Hepatocyte (in vitro differentiated cells): ENCODE measurements at regions not wholly inside any gene's neighbourhood (a gene's known extent, or its start where the extent isn't known, plus 50 kb on each side); places are given as distances from the start of the nearest gene placed in this dataset.

ENCODE experiments used
- DNase-seq: peaks from one replicate; pipeline ENCODE4 v3.0.0-alpha.2; 2016; ENCODE audit warnings: low spot score
- H2AFZ ChIP-seq: fragments of 200-600 bp; sonication (generic); 2 replicates; pipeline ENCODE4 v1.6.0; 2016; ENCODE audit warnings: antibody characterized with exemption, mild to moderate bottlenecking
- H3K27ac ChIP-seq: fragments of 200-600 bp; sonication (generic); 2 replicates; pipeline ENCODE4 v1.5.1; 2016; ENCODE audit warnings: mild to moderate bottlenecking
- H3K27me3 ChIP-seq: fragments of 200-600 bp; sonication (generic); 2 replicates; pipeline ENCODE4 v1.6.1; 2016
- H3K36me3 ChIP-seq: fragments of 200-600 bp; sonication (generic); replicated peaks from 2 replicates; pipeline ENCODE4 v1.5.1; 2016; ENCODE audit warnings: low read depth; ENCODE audit not compliant: insufficient read depth
- H3K4me1 ChIP-seq: fragments of 200-600 bp; sonication (generic); 2 replicates; pipeline ENCODE4 v1.5.1; 2016; ENCODE audit warnings: mild to moderate bottlenecking, moderate library complexity; ENCODE audit not compliant: insufficient read depth
- H3K4me2 ChIP-seq: fragments of 200-600 bp; sonication (generic); 2 replicates; pipeline ENCODE4 v1.6.0; 2016
- H3K4me3 ChIP-seq: fragments of 200-600 bp; sonication (generic); 2 replicates; pipeline ENCODE4 v1.5.1; 2016; ENCODE audit warnings: mild to moderate bottlenecking
- H3K79me2 ChIP-seq: fragments of 200-600 bp; sonication (generic); 2 replicates; pipeline ENCODE4 v1.6.0; 2017; ENCODE audit warnings: mild to moderate bottlenecking
- H3K9me2 ChIP-seq: fragments of 200-600 bp; sonication (generic); replicated peaks from 2 replicates; pipeline ENCODE4 v1.6.0; 2017; ENCODE audit warnings: mild to moderate bottlenecking; ENCODE audit not compliant: insufficient read depth
- H3K9me3 ChIP-seq: fragments of 200-600 bp; sonication (generic); 2 replicates; pipeline ENCODE4 v1.5.1; 2016; ENCODE audit warnings: low read depth, mild to moderate bottlenecking
- H4K20me1 ChIP-seq: fragments of 200-600 bp; sonication (generic); 2 replicates; pipeline ENCODE4 v1.6.0; 2016; ENCODE audit warnings: mild to moderate bottlenecking; ENCODE audit not compliant: insufficient read depth, poor library complexity, severe bottlenecking
- EZH2 ChIP-seq: fragments of 200-600 bp; sonication (generic); IDR thresholded peaks from 2 replicates; pipeline ENCODE4 v1.6.1; 2016; ENCODE audit warnings: antibody characterized with exemption, mild to moderate bottlenecking, borderline replicate concordance
- EZH2phosphoT487 ChIP-seq: fragments of 200-600 bp; sonication (generic); IDR thresholded peaks from one replicate; pipeline ENCODE4 v1.6.1; 2018; ENCODE audit warnings: antibody characterized with exemption, mild to moderate bottlenecking, low read depth, moderate library complexity; ENCODE audit not compliant: unreplicated experiment, severe bottlenecking
- WGBS: methylation state at CpG from one replicate; pipeline ENCODE4 v1.1.6; 2016; ENCODE audit warnings: low lambda C conversion rate; ENCODE audit errors: missing lambda C conversion rate; 5-methylcytosine and 5-hydroxymethylcytosine counted together
- TF ChIP-seq, protein P1 (sequence below): fragments of 200-600 bp; sonication (generic); IDR thresholded peaks from 2 replicates; pipeline ENCODE4 v1.5.1; 2016; ENCODE audit warnings: antibody characterized with exemption, mild to moderate bottlenecking; ENCODE audit not compliant: poor library complexity

DNA sequence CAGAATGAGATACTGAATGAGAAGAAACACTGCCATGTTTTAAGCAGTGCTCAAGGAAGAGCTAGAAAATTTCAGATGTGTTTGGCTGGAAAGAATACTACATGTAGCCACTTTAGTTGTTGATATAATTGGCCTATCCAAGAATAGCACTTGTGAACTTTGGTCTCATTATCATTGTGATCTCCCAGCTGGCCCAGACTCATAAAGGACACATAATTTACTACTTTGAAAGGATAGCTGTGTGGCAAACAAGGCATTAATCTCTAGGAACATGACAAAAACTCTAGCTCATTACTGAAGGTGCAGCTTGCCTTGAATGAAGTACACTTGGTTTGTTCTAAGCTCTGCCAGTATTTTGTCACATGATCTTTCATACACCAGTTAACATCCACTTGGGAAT is 356.3 kb downstream of the CSNK1G3 start:
- no peak for TF ChIP-seq EZH2phosphoT487
- no peak for TF ChIP-seq EZH2
- TF ChIP-seq, protein P1, sequence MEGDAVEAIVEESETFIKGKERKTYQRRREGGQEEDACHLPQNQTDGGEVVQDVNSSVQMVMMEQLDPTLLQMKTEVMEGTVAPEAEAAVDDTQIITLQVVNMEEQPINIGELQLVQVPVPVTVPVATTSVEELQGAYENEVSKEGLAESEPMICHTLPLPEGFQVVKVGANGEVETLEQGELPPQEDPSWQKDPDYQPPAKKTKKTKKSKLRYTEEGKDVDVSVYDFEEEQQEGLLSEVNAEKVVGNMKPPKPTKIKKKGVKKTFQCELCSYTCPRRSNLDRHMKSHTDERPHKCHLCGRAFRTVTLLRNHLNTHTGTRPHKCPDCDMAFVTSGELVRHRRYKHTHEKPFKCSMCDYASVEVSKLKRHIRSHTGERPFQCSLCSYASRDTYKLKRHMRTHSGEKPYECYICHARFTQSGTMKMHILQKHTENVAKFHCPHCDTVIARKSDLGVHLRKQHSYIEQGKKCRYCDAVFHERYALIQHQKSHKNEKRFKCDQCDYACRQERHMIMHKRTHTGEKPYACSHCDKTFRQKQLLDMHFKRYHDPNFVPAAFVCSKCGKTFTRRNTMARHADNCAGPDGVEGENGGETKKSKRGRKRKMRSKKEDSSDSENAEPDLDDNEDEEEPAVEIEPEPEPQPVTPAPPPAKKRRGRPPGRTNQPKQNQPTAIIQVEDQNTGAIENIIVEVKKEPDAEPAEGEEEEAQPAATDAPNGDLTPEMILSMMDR: no peak

DNA sequence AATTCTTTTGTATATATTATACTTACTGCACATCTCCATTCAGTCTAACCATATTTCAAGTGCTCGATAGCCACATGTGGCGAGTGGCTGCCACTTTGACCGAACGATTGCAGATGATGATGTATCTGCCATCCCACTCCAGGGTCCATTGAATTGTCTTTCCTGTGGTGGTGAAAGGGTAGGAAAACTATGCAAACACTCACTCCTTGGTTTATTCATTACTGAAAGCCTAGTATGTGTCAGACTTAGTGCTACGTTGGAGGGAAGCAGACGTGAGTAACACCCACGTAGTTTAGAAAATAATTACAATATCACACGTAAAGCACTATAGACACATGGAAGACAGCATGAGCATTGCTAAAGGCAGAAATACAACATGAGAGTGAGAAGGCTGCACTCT is 353.7 kb downstream of the CSNK1G3 start:
- no peaks in the 10 kb centered on the region for H3K36me3 ChIP-seq
- H4K20me1 ChIP-seq: no peaks in the 10 kb centered on the region
- TF ChIP-seq, protein P1: no peak
- TF ChIP-seq EZH2 (no peak), EZH2phosphoT487 (no peak)
- H3K4me3 ChIP-seq: no peak overlapping the region
- WGBS: 95% methylated on average over 8 of the region's 8 CpGs
- no peaks in the 10 kb centered on the region for H3K9me3 ChIP-seq
- no peak overlapping the region for H2AFZ ChIP-seq
- no peak for DNase-seq
- no peak overlapping the region for H3K27ac ChIP-seq
- no peaks in the 10 kb centered on the region for H3K79me2 ChIP-seq
- H3K4me2 ChIP-seq: no peak overlapping the region
- peaks cover 6% of the 10 kb centered on the region for H3K4me1 ChIP-seq
- no peaks in the 10 kb centered on the region for H3K9me2 ChIP-seq
- no peaks in the 10 kb centered on the region for H3K27me3 ChIP-seq

More for the DNA sequence above, 356.3 kb downstream of the CSNK1G3 start:
- H3K9me3 ChIP-seq: no peaks in the 10 kb centered on the region
- no peak overlapping the region for H3K4me2 ChIP-seq
- no peak overlapping the region for H2AFZ ChIP-seq
- no peaks in the 10 kb centered on the region for H4K20me1 ChIP-seq
- peak overlapping the region; percentile 32 for H3K27ac ChIP-seq
- no peaks in the 10 kb centered on the region for H3K27me3 ChIP-seq
- no peaks in the 10 kb centered on the region for H3K79me2 ChIP-seq
- H3K4me1 ChIP-seq: peaks cover 6% of the 10 kb centered on the region
- no peak overlapping the region for H3K4me3 ChIP-seq
- no peaks in the 10 kb centered on the region for H3K9me2 ChIP-seq
- no peaks in the 10 kb centered on the region for H3K36me3 ChIP-seq
- DNase-seq: peak; percentile 31

DNA sequence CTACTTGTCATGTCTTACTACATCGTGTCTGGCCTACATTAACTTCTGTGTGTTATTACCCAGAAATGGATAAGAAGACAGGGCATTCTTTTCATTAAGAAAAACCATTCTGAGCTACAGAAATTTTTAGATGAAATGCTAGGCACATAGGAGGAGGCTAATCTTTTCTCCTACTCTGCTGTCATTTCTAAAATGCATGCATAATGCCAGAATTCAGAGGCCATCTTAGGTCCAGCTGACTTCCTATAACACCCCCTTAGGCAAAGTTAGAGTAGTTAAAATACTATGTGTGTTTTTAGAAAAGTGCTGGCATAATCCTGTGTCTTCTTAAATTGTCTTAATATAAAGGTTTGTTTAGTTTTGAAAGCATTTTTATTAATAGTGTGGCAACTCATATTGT is 352.6 kb downstream of the CSNK1G3 start:
- TF ChIP-seq, protein P1: no peak
- TF ChIP-seq EZH2 (no peak), EZH2phosphoT487 (no peak)
- WGBS: 76% methylated on average over 1 of the region's 1 CpG
- Histone ChIP-seq H3K79me2 (no peaks in the 10 kb centered on the region), H3K4me2 (no peak overlapping the region), H3K4me1 (peaks cover 6% of the 10 kb centered on the region), H3K9me2 (no peaks in the 10 kb centered on the region), H3K27me3 (no peaks in the 10 kb centered on the region), H3K4me3 (no peak overlapping the region), H3K36me3 (no peaks in the 10 kb centered on the region), H3K9me3 (no peaks in the 10 kb centered on the region), H2AFZ (no peak overlapping the region), H3K27ac (no peak overlapping the region), H4K20me1 (no peaks in the 10 kb centered on the region)
- no peak for DNase-seq

DNA sequence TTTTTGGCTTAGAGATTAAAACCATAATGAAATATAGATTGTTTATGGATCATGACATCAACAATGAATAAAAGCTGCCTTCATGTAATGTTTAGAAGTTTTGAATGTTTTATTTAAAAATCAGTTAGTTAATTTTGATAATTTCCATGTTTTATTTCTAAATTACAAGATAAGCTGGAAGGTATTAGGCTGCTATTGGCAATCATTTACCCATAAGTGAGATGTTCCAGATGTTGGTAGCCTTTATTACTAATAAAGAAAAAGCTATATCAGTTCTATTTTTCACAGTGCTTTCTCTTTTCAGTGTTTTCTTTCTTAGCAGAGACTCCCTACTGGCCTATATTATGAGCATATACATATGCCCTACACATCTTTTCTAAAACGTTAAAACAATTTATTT is 347.0 kb downstream of the CSNK1G3 start:
- no peak overlapping the region for H2AFZ ChIP-seq
- H3K4me1 ChIP-seq: no peaks in the 10 kb centered on the region
- 88% methylated on average over 1 of the region's 1 CpG for whole genome bisulfite sequencing

More for the DNA sequence above, 347.0 kb downstream of the CSNK1G3 start:
- DNase-seq: no peak
- no peak overlapping the region for H3K27ac ChIP-seq
- H3K27me3 ChIP-seq: no peaks in the 10 kb centered on the region
- H4K20me1 ChIP-seq: no peaks in the 10 kb centered on the region
- H3K79me2 ChIP-seq: no peaks in the 10 kb centered on the region
- H3K36me3 ChIP-seq: no peaks in the 10 kb centered on the region
- H3K4me3 ChIP-seq: no peak overlapping the region
- no peaks in the 10 kb centered on the region for H3K9me2 ChIP-seq
- H3K4me2 ChIP-seq: no peak overlapping the region
- no peaks in the 10 kb centered on the region for H3K9me3 ChIP-seq
- TF ChIP-seq EZH2 (no peak), EZH2phosphoT487 (no peak)
- TF ChIP-seq, protein P1: no peak
